Caki2 (cell line): ENCODE measurements at regions not wholly inside any gene's neighbourhood (a gene's known extent, or its start where the extent isn't known, plus 50 kb on each side); places are given as distances from the start of the nearest gene placed in this dataset.
"Not testable (repeated sequence)": the region's sequence is repeated elsewhere in the genome, so short reads cannot be mapped to it uniquely, and the experiment has no call there.

Experiments
- DNase-seq: peaks from one replicate; pipeline ENCODE4 v3.0.0-alpha.2; 2015; ENCODE audit warnings: low read depth
- in situ Hi-C: cut with HindIII; loops from 2 replicates; pipeline ENCODE4 v1.10.0; 2016; ENCODE audit warnings: low sequenced_read_pairs, low pct_unique_long_range_greater_than_20kb, mixed read lengths

- in situ Hi-C loops = no loop called here
- no peak for DNase-seq
Measured at GRCh38 chr4:100340512-100341485, 150.5 kb upstream of the DDIT4L start.

GRCh38 chr4:100339870-100340269 is 149.6 kb upstream of the DDIT4L start:
- in situ Hi-C loops = no loop called here
- no peak for DNase-seq

- in situ Hi-C loops, DNase-seq: not testable (repeated sequence)
Measured at GRCh38 chr4:100333491-100333890, 143.2 kb upstream of the DDIT4L start.

GRCh38 chr4:100317032-100317864 is 127.0 kb upstream of the DDIT4L start:
- in situ Hi-C loops = no loop called here
- DNase-seq = no peak

- in situ Hi-C loops = no loop called here
- DNase-seq = no peak
Measured at GRCh38 chr4:100314057-100314456, 123.8 kb upstream of the DDIT4L start.

GRCh38 chr4:100312615-100313350 is 122.5 kb upstream of the DDIT4L start:
- in situ Hi-C loops = no loop called here
- no peak for DNase-seq

GRCh38 chr4:100311181-100311580 is 120.9 kb upstream of the DDIT4L start:
- DNase-seq = no peak
- in situ Hi-C loops = no loop called here

- peak; percentile 38 for DNase-seq
- in situ Hi-C loops = no loop called here
Measured at GRCh38 chr4:100306018-100306417, 115.8 kb upstream of the DDIT4L start.

- in situ Hi-C loops = no loop called here
- DNase-seq = no peak
Measured at GRCh38 chr4:100302061-100303026, 112.1 kb upstream of the DDIT4L start.

GRCh38 chr4:100299046-100299840 is 109.0 kb upstream of the DDIT4L start:
- in situ Hi-C loops = no loop called here
- DNase-seq = peak; percentile 45

- in situ Hi-C loops = no loop called here
Measured at GRCh38 chr4:100295792-100296191, 105.5 kb upstream of the DDIT4L start.

GRCh38 chr4:100294356-100294755 is 104.1 kb upstream of the DDIT4L start:
- in situ Hi-C loops = no loop called here
- no peak for DNase-seq

More at GRCh38 chr4:100295792-100296191, 105.5 kb upstream of the DDIT4L start:
- no peak for DNase-seq

GRCh38 chr4:100290585-100290984 is 100.3 kb upstream of the DDIT4L start:
- in situ Hi-C loops = no loop called here
- DNase-seq = no peak

- DNase-seq = no peak
- in situ Hi-C loops = no loop called here
Measured at GRCh38 chr4:100289946-100290345, 99.7 kb upstream of the DDIT4L start.

GRCh38 chr4:100289530-100289888 is 99.2 kb upstream of the DDIT4L start:
- in situ Hi-C loops = no loop called here
- DNase-seq = no peak

- no peak for DNase-seq
- in situ Hi-C loops = no loop called here
Measured at GRCh38 chr4:100288811-100289529, 98.7 kb upstream of the DDIT4L start.
